ENCODE measurements at regions not wholly inside any gene's neighbourhood (a gene's known extent, or its start where the extent isn't known, plus 50 kb on each side); places are given as distances from the start of the nearest gene placed in this dataset.

DNA sequence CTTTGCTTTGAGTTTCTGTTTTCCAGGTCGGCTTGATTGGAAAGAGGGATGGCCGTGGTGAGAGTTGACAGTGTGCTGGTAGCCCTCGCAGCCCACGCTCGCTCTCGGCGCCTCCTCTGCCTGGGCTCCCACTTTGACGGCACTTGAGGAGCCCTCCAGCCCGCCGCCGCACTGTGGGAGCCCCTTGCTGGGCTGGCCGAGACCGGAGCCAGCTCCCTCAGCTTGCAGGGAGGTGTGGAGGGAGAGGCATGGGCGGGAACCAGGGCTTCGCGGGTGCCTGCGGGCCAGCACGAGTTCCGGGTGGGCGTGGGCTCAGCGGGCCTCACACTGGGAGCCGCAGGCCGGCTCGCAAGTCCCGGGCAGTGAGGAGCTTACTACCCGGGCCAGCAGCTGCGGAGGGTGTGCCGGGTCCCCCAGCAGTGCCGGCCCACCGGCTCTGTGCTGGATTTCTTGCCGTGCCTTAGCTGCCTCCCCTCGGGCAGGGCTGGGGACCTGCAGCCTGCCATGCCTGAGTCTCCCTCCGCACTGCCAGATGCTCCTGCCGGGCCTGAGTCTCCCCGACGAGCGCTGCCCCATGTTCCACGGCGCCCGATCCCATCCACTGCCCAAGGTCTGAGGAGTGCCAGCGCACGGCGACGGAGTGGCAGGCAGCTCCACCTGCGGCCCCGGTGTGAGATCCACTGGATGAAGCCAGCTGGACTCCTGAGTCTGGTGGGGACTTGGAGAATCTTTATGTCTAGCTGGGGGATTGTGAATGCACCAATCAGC lies 166.4 kb upstream of the FAT1 start:
- TF ChIP-seq TCF12 (IDR thresholded peaks at IDR 0.05; ENCODE audit: low read depth) (no peak), ZBTB7A (IDR thresholded peaks at IDR 0.05; ENCODE audit: low read depth) (no peak), CREB1 (IDR thresholded peaks at IDR 0.05; ENCODE audit: low read depth) (no peak), YY1 (IDR thresholded peaks at IDR 0.05; ENCODE audit: low read depth) (no peak), EGR1 (IDR thresholded peaks at IDR 0.05) (no peak), TAF1 (IDR thresholded peaks at IDR 0.05; ENCODE audit: low read depth) (no peak), EP300 (IDR thresholded peaks at IDR 0.05; ENCODE audit: borderline replicate concordance) (no peak), FOXM1 (IDR thresholded peaks at IDR 0.05; ENCODE audit: borderline replicate concordance, low read depth) (no peak), CEBPB (IDR thresholded peaks at IDR 0.05) (no peak), TEAD4 (IDR thresholded peaks at IDR 0.05) (no peak), NFIC (IDR thresholded peaks at IDR 0.05) (no peak), USF1 (IDR thresholded peaks at IDR 0.05) (no peak), RAD21 (IDR thresholded peaks at IDR 0.05; ENCODE audit: low read depth) (no peak)
- TF ChIP-seq, protein P1, sequence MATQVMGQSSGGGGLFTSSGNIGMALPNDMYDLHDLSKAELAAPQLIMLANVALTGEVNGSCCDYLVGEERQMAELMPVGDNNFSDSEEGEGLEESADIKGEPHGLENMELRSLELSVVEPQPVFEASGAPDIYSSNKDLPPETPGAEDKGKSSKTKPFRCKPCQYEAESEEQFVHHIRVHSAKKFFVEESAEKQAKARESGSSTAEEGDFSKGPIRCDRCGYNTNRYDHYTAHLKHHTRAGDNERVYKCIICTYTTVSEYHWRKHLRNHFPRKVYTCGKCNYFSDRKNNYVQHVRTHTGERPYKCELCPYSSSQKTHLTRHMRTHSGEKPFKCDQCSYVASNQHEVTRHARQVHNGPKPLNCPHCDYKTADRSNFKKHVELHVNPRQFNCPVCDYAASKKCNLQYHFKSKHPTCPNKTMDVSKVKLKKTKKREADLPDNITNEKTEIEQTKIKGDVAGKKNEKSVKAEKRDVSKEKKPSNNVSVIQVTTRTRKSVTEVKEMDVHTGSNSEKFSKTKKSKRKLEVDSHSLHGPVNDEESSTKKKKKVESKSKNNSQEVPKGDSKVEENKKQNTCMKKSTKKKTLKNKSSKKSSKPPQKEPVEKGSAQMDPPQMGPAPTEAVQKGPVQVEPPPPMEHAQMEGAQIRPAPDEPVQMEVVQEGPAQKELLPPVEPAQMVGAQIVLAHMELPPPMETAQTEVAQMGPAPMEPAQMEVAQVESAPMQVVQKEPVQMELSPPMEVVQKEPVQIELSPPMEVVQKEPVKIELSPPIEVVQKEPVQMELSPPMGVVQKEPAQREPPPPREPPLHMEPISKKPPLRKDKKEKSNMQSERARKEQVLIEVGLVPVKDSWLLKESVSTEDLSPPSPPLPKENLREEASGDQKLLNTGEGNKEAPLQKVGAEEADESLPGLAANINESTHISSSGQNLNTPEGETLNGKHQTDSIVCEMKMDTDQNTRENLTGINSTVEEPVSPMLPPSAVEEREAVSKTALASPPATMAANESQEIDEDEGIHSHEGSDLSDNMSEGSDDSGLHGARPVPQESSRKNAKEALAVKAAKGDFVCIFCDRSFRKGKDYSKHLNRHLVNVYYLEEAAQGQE (IDR thresholded peaks at IDR 0.05; ENCODE audit: low read depth): no peak

GRCh38 chr4:186891859-186892486 lies 168.3 kb upstream of the FAT1 start:
- TF ChIP-seq CREB1 (IDR thresholded peaks at IDR 0.05; ENCODE audit: low read depth): no peak
- TF ChIP-seq TCF12 (IDR thresholded peaks at IDR 0.05; ENCODE audit: low read depth): no peak
- no peak for TF ChIP-seq FOXM1 (IDR thresholded peaks at IDR 0.05; ENCODE audit: borderline replicate concordance, low read depth)
- TF ChIP-seq MAX (IDR thresholded peaks at IDR 0.05): no peak
- no peak for TF ChIP-seq CEBPB (IDR thresholded peaks at IDR 0.05)
- TF ChIP-seq USF1 (IDR thresholded peaks at IDR 0.05): no peak
- TF ChIP-seq, protein P1 (IDR thresholded peaks at IDR 0.05; ENCODE audit: low read depth): no peak
- no peak for TF ChIP-seq ZBTB7A (IDR thresholded peaks at IDR 0.05; ENCODE audit: low read depth)
- TF ChIP-seq EGR1 (IDR thresholded peaks at IDR 0.05): no peak
- no peak for TF ChIP-seq TAF1 (IDR thresholded peaks at IDR 0.05; ENCODE audit: low read depth)
- TF ChIP-seq EP300 (IDR thresholded peaks at IDR 0.05; ENCODE audit: borderline replicate concordance): no peak
- no peak for TF ChIP-seq YY1 (IDR thresholded peaks at IDR 0.05; ENCODE audit: low read depth)
- TF ChIP-seq TEAD4 (IDR thresholded peaks at IDR 0.05): no peak
- TF ChIP-seq NFIC (IDR thresholded peaks at IDR 0.05): no peak
- no peak for TF ChIP-seq RAD21 (IDR thresholded peaks at IDR 0.05; ENCODE audit: low read depth)

GRCh38 chr4:186898367-186898766 lies 174.7 kb upstream of the FAT1 start:
- TF ChIP-seq CREB1 (IDR thresholded peaks at IDR 0.05; ENCODE audit: low read depth): no peak
- TF ChIP-seq USF1 (IDR thresholded peaks at IDR 0.05): no peak
- TF ChIP-seq MAX (IDR thresholded peaks at IDR 0.05): no peak
- TF ChIP-seq ZBTB7A (IDR thresholded peaks at IDR 0.05; ENCODE audit: low read depth): no peak
- no peak for TF ChIP-seq YY1 (IDR thresholded peaks at IDR 0.05; ENCODE audit: low read depth)
- TF ChIP-seq TAF1 (IDR thresholded peaks at IDR 0.05; ENCODE audit: low read depth): no peak
- no peak for TF ChIP-seq TCF12 (IDR thresholded peaks at IDR 0.05; ENCODE audit: low read depth)
- no peak for TF ChIP-seq FOXM1 (IDR thresholded peaks at IDR 0.05; ENCODE audit: borderline replicate concordance, low read depth)
- TF ChIP-seq, protein P1 (IDR thresholded peaks at IDR 0.05; ENCODE audit: low read depth): no peak
- no peak for TF ChIP-seq EGR1 (IDR thresholded peaks at IDR 0.05)
- no peak for TF ChIP-seq TEAD4 (IDR thresholded peaks at IDR 0.05)
- no peak for TF ChIP-seq NFIC (IDR thresholded peaks at IDR 0.05)
- TF ChIP-seq EP300 (IDR thresholded peaks at IDR 0.05; ENCODE audit: borderline replicate concordance): no peak

Measured in Ishikawa (cell line).